ENCODE measurements at regions not wholly inside any gene's neighbourhood (a gene's known extent, or its start where the extent isn't known, plus 50 kb on each side); places are given as distances from the start of the nearest gene placed in this dataset.

GRCh38 chr4:163895378-163896005 is 401.0 kb downstream of the TMA16 start:
- TF ChIP-seq ATF1 (CRISPR knock-in tag; IDR thresholded peaks at IDR 0.05): no peak
- TF ChIP-seq CTCF (IDR thresholded peaks at IDR 0.05): no peak
- TF ChIP-seq NR2C2 (CRISPR knock-in tag; IDR thresholded peaks at IDR 0.05): no peak
- TF ChIP-seq MAX (CRISPR knock-in tag; IDR thresholded peaks at IDR 0.05): no peak
- no peak for TF ChIP-seq ATF3 (CRISPR knock-in tag; conservative IDR thresholded peaks at IDR 0.05)
- no peak for TF ChIP-seq ELF4 (CRISPR knock-in tag; IDR thresholded peaks at IDR 0.05; ENCODE audit: low read depth)
- TF ChIP-seq GABPB1 (CRISPR knock-in tag; IDR thresholded peaks at IDR 0.05): no peak
- no peak for TF ChIP-seq PRDM15 (CRISPR knock-in tag; IDR thresholded peaks at IDR 0.05)

Measured in WTC11 (cell line).